A549 (cell line): ENCODE measurements at regions not wholly inside any gene's neighbourhood (a gene's known extent, or its start where the extent isn't known, plus 50 kb on each side); places are given as distances from the start of the nearest gene placed in this dataset.

Experiments used
- ATAC-seq, 2 experiments: fragments of 200-7000 bp in 1 of 2; fragments of >200 bp in 1 of 2; cut with Nextera tagmentation in 1 of 2; cut with Tn5 transposase in 1 of 2; 3 replicates each; pipeline versions ENCODE4 v1.8.0 to v1.9.1; 2018 to 2020; ENCODE audit warnings: mild to moderate bottlenecking in 1 of 2, moderate library complexity in 1 of 2
- CTCF ChIA-PET: fragments of 300-600 bp; sonication (Branson Sonifier 250); formaldehyde crosslinking; extraction: SDS; loops from one replicate; lab custom pipeline; 2021; ENCODE audit warnings: antibody characterized with exemption, inconsistent platforms; lab: Yijun Ruan, JAX
- POLR2A ChIA-PET: fragments of 350-600 bp; formaldehyde crosslinking; extraction: SDS; loops from one replicate; lab custom pipeline; 2021; ENCODE audit warnings: antibody characterized with exemption, inconsistent platforms; lab: Yijun Ruan, JAX
- DNase-seq, 2 experiments: peaks; one replicate each; pipeline versions ENCODE4 v3.0.0 to v3.0.0-alpha.2; 2011 to 2016; ENCODE audit warnings: low read depth in 1 of 2, low spot score in 1 of 2
- FAIRE-seq: peaks from 2 replicates; lab custom pipeline; 2011; peaks lifted over from hg19 to GRCh38; lab: Jason Lieb, UNC
- H3K27ac ChIP-seq, 2 experiments: fragments of >200 bp; sonication (Bioruptor Twin); formaldehyde crosslinking; 3 replicates each; pipeline ENCODE4 v1.5.1; 2016 to 2017
- H3K4me1 ChIP-seq: fragments of >200 bp; sonication (Bioruptor Twin); formaldehyde crosslinking; 3 replicates; pipeline ENCODE4 v1.6.1; 2016
- H3K4me2 ChIP-seq: fragments of >200 bp; sonication (Bioruptor Twin); formaldehyde crosslinking; 3 replicates; pipeline ENCODE4 v1.6.1; 2016
- H3K4me3 ChIP-seq: fragments of >200 bp; sonication (Bioruptor Twin); formaldehyde crosslinking; 3 replicates; pipeline ENCODE4 v1.5.1; 2016
- H3K9me3 ChIP-seq: fragments of >200 bp; sonication (Bioruptor Twin); formaldehyde crosslinking; 3 replicates; pipeline ENCODE4 v1.6.1; 2016
- ATOH8 ChIP-seq: fragments of 250-450 bp; sonication (Bioruptor Pico); IDR thresholded peaks from 2 replicates; pipeline ENCODE4 v1.5.0; 2020; ENCODE audit warnings: low read depth, mild to moderate bottlenecking, moderate library complexity
- BCL3 ChIP-seq: fragments of >200 bp; sonication (Bioruptor Twin); formaldehyde crosslinking; IDR thresholded peaks from 3 replicates; pipeline ENCODE4 v1.6.1; 2016
- BHLHE40 ChIP-seq: IDR thresholded peaks from 2 replicates; pipeline ENCODE4 v1.6.1; 2012; ENCODE audit warnings: low read depth, low read length, inconsistent platforms
- CBX8 ChIP-seq: fragments of 200-600 bp; sonication (generic); IDR thresholded peaks from 2 replicates; pipeline ENCODE4 v1.6.1; 2016
- CHD2 ChIP-seq: fragments of 150-350 bp; IDR thresholded peaks from 2 replicates; pipeline ENCODE4 v1.6.1; 2014; ENCODE audit warnings: low read length; ENCODE audit not compliant: partially characterized antibody
- CHD4 ChIP-seq: fragments of 200-600 bp; sonication (generic); IDR thresholded peaks from 2 replicates; pipeline ENCODE4 v1.6.1; 2016; ENCODE audit warnings: antibody characterized with exemption, mild to moderate bottlenecking, borderline replicate concordance
- EHMT2 ChIP-seq: fragments of 200-600 bp; sonication (generic); IDR thresholded peaks from 2 replicates; pipeline ENCODE4 v1.6.1; 2016; ENCODE audit warnings: antibody characterized with exemption, low read depth, mild to moderate bottlenecking, moderate library complexity
- FOSB ChIP-seq: fragments of 250-450 bp; sonication (Bioruptor Pico); IDR thresholded peaks from 2 replicates; pipeline ENCODE4 v1.5.0; 2020; ENCODE audit warnings: mild to moderate bottlenecking, moderate library complexity
- FOXS1 ChIP-seq: fragments of 250-450 bp; sonication (Bioruptor Pico); IDR thresholded peaks from 2 replicates; pipeline ENCODE4 v1.5.0; 2020; ENCODE audit warnings: mild to moderate bottlenecking, moderate library complexity
- GATA3 ChIP-seq: IDR thresholded peaks from 2 replicates; pipeline ENCODE4 v1.6.1; 2012; ENCODE audit warnings: borderline replicate concordance
- HDAC2 ChIP-seq: fragments of 200-600 bp; sonication (generic); IDR thresholded peaks from 2 replicates; pipeline ENCODE4 v1.6.1; 2016
- HMGXB4 ChIP-seq: fragments of 250-450 bp; sonication (Bioruptor Pico); IDR thresholded peaks from 2 replicates; pipeline ENCODE4 v1.5.0; 2021; ENCODE audit warnings: mild to moderate bottlenecking, moderate library complexity, borderline replicate concordance
- HOXA7 ChIP-seq: fragments of 250-450 bp; sonication (Bioruptor Pico); IDR thresholded peaks from 2 replicates; pipeline ENCODE4 v1.5.0; 2020; ENCODE audit warnings: mild to moderate bottlenecking, moderate library complexity
- KDM1A ChIP-seq: fragments of 200-600 bp; sonication (generic); IDR thresholded peaks from 2 replicates; pipeline ENCODE4 v1.6.1; 2016; ENCODE audit warnings: low read depth, mild to moderate bottlenecking
- MAFK ChIP-seq: fragments of 450-650 bp; IDR thresholded peaks from 2 replicates; pipeline ENCODE4 v1.6.1; 2014; ENCODE audit not compliant: partially characterized antibody
- MAX ChIP-seq: IDR thresholded peaks from 2 replicates; pipeline ENCODE4 v1.6.1; 2012
- NPAS2 ChIP-seq: fragments of 250-450 bp; sonication (Bioruptor Pico); IDR thresholded peaks from 2 replicates; pipeline ENCODE4 v1.8.0; 2022; ENCODE audit warnings: mild to moderate bottlenecking, moderate library complexity, borderline replicate concordance
- POLR2A ChIP-seq: IDR thresholded peaks from 2 replicates; pipeline ENCODE4 v1.6.1; 2012; ENCODE audit warnings: mild to moderate bottlenecking, low read length
- RNF2 ChIP-seq: fragments of 200-600 bp; sonication (generic); IDR thresholded peaks from 2 replicates; pipeline ENCODE4 v1.6.1; 2016; ENCODE audit warnings: low read depth, mild to moderate bottlenecking, antibody characterized with exemption, moderate library complexity, borderline replicate concordance
- SMC3 ChIP-seq: fragments of >200 bp; sonication (Bioruptor Twin); formaldehyde crosslinking; IDR thresholded peaks from 3 replicates; pipeline ENCODE4 v1.6.1; 2018; ENCODE audit warnings: inconsistent platforms
- ZNF302 ChIP-seq: fragments of 250-450 bp; sonication (Bioruptor Pico); IDR thresholded peaks from 2 replicates; pipeline ENCODE4 v1.9.0; 2021; ENCODE audit warnings: inconsistent platforms, mild to moderate bottlenecking, moderate library complexity
- WGBS: methylation state at CpG from one replicate; pipeline ENCODE4 v1.1.6; 2017; ENCODE audit errors: missing lambda C conversion rate; 5-methylcytosine and 5-hydroxymethylcytosine counted together
- TF ChIP-seq, protein P1 (sequence below): IDR thresholded peaks from 2 replicates; pipeline ENCODE4 v1.6.1; 2012

- no peak for TF ChIP-seq ZNF302
- no peak for TF ChIP-seq CHD4
- no peak for TF ChIP-seq POLR2A
- TF ChIP-seq FOXS1 (CRISPR knock-in tag): no peak
Observed at GRCh38 chr5:74419468-74419867, 221.1 kb downstream of the ENC1 start (continued).

DNA sequence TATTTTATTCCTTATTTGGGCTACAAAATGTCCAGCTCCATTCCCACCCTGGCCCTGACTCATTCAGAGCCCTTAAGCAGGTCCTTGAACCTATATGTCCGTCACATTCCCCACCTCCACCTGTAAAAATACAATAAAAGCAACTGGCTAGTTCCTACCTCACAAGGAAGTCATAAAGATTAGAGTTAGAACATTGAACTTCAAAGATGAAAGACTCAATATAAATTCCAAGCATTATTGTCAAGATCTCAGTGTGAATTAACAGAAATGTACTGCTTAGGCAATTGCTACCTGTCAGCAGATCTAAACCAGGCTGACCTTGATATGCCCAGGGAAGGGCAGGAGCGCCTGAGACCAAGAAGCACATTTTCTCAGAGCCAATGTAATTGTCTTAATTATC, 221.8 kb downstream of the ENC1 start:
- ChIA-PET CTCF (interaction anchor here (0.6 to 1.2 kb wide), 2 partner anchors 11 to 348 kb away, joined by 3 read pairs; no protein-coding TSS in a partner anchor), POLR2A (no interaction called here)
- no peak overlapping the region for H3K4me3 ChIP-seq
- H3K27ac ChIP-seq: no peak overlapping the region
- no peaks in the 10 kb centered on the region for H3K4me1 ChIP-seq
- no peak for FAIRE-seq
- TF ChIP-seq, protein P1, sequence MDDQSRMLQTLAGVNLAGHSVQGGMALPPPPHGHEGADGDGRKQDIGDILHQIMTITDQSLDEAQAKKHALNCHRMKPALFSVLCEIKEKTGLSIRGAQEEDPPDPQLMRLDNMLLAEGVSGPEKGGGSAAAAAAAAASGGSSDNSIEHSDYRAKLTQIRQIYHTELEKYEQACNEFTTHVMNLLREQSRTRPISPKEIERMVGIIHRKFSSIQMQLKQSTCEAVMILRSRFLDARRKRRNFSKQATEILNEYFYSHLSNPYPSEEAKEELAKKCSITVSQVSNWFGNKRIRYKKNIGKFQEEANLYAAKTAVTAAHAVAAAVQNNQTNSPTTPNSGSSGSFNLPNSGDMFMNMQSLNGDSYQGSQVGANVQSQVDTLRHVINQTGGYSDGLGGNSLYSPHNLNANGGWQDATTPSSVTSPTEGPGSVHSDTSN: no peak
- TF ChIP-seq SMC3 (no peak), KDM1A (no peak), CHD2 (no peak), CBX8 (no peak), HMGXB4 (no peak), RNF2 (no peak), GATA3 (no peak), HOXA7 (CRISPR knock-in tag) (no peak), BCL3 (no peak), FOSB (CRISPR knock-in tag) (no peak), ZNF302 (no peak), ATOH8 (no peak), MAFK (no peak), EHMT2 (no peak), MAX (no peak), BHLHE40 (no peak), HDAC2 (no peak)
- H3K4me2 ChIP-seq: no peak overlapping the region
- WGBS: 82% methylated on average over 2 of the region's 2 CpGs
- DNase-seq: no peak
- no peak for ATAC-seq
- no peaks in the 10 kb centered on the region for H3K9me3 ChIP-seq

DNA sequence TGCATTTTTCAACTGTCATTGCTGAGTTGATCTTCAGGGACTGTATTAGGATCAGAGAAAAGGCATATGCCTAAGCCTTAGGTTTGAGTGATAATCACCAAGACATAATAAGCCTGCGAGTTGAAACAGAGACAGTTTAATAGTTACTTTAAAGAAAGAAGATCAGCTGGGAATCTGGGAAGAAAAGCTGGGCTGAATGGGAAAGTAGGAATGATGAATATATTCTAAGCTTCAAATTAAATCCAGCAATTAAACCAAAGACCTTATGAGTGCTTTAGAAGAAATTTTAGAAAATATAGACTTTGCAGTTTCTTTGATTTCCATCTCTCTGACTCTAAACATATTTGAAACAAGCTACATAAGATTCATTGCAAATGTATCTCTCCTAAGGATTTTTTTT, 222.3 kb downstream of the ENC1 start:
- Histone ChIP-seq H3K4me2 (no peak overlapping the region), H3K4me1 (no peaks in the 10 kb centered on the region), H3K9me3 (no peaks in the 10 kb centered on the region), H3K4me3 (no peak overlapping the region), H3K27ac (no peak overlapping the region)
- FAIRE-seq: no peak
- no peak for ATAC-seq
- ChIA-PET POLR2A (no interaction called here), CTCF (interaction anchor here (1.2 kb wide), 1 partner anchor 11 kb away, joined by 3 read pairs; no protein-coding TSS in a partner anchor)
- TF ChIP-seq BHLHE40 (no peak), NPAS2 (CRISPR knock-in tag) (no peak), HDAC2 (no peak)
- WGBS: 77% methylated on average over 1 of the region's 1 CpG
- DNase-seq: no peak
